ENCODE measurements at regions not wholly inside any gene's neighbourhood (a gene's known extent, or its start where the extent isn't known, plus 50 kb on each side); places are given as distances from the start of the nearest gene placed in this dataset.
A peak's percentile ranks its signal among the peaks of the same experiment; 100 is the strongest.

DNA sequence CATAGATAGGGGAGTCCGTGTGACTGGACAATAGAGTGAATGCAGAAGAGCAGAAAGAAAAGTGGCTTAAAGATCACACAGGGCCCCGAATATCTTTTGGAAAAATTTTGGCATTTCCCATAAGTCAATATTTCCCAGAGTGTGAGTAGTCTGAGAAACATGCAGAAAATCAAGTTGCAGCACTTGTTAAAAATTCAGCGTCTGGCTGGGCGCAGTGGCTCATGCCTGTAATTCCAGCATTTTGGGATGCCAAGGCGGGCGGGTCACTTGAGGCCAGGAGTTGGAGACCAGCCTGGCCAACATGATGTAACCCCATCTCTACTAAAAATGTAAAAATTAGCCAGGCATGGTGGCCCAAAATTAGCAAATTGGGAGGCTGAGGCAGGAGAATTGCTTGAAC lies 227.0 kb downstream of the DRD1 start:
- Histone ChIP-seq H2BK12ac (ENCODE audit: low read length) (no peak overlapping the region), H2AK5ac (ENCODE audit: low read length) (no peak overlapping the region), H3K36me3 (ENCODE audit: control insufficient read depth in 1 of 2, insufficient read depth in 2 of 2, low read length in 2 of 2) (no peaks in the 10 kb centered on the region), H3K79me2 (ENCODE audit: control insufficient read depth, insufficient read depth, low read length, poor library complexity) (no peaks in the 10 kb centered on the region), H3K9me3 (ENCODE audit: insufficient read depth, low read depth, low read length) (peaks cover 2% of the 10 kb centered on the region), H2BK5ac (ENCODE audit: low read depth, low read length, poor library complexity) (no peak overlapping the region), H4K8ac (ENCODE audit: low read depth, low read length) (no peak overlapping the region), H3K4me2 (ENCODE audit: low read length) (no peak overlapping the region), H2AFZ (ENCODE audit: insufficient read depth, low read length, poor library complexity) (no peak overlapping the region), H3K4me3 (ENCODE audit: low read depth, low read length) (no peak overlapping the region), H3K23ac (ENCODE audit: low read length) (no peak overlapping the region), H3K4me1 (ENCODE audit: control insufficient read depth in 1 of 2, insufficient read depth in 2 of 2, low read length in 2 of 2) (peaks cover 3 to 14% of the 10 kb centered on the region in 2 experiments), H2BK120ac (ENCODE audit: insufficient read depth, low read length, poor library complexity) (no peak overlapping the region), H3K79me1 (ENCODE audit: low read length) (no peaks in the 10 kb centered on the region), H3K9ac (ENCODE audit: low read length) (no peak overlapping the region), H3K27ac (ENCODE audit: low read depth, low read length) (no peak overlapping the region), H4K12ac (ENCODE audit: low read depth, low read length) (no peak overlapping the region), H3K18ac (ENCODE audit: low read length) (no peak overlapping the region), H3K27me3 (ENCODE audit: insufficient read depth, low read length) (no peaks in the 10 kb centered on the region), H4K91ac (ENCODE audit: low read depth, low read length) (no peak overlapping the region), H3K14ac (ENCODE audit: low read length) (no peak overlapping the region), H3K4ac (ENCODE audit: low read depth, low read length) (no peak overlapping the region)
- no CpG with 5 or more reads among the region's 6 CpGs for WGBS (ENCODE audit: extremely low coverage, insufficient coverage, insufficient read length)
- peak; percentile 83 to 95 for DNase-seq

DNA sequence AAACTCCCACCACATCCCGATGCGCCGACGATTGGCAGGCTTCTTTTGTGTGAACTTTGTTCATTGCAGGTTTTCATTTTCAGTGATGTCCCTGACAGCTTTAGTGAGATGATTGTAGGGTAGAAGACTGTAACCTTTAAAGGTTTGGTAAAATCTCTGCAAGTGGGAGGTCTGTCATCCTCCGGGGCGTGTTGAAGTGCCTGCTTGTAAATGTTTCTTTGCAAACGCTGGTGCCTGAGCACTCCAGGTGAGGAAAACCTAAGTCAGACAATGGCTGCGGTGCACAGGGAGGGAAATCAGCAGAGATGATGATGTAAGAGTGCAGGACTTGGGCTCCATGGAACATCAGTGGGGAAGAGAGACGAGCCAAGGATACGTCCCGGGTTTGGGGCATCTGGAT lies 228.1 kb downstream of the DRD1 start:
- no peak overlapping the region for H4K91ac ChIP-seq (ENCODE audit: low read depth, low read length)
- H3K27me3 ChIP-seq (ENCODE audit: insufficient read depth, low read length): no peaks in the 10 kb centered on the region
- H3K79me1 ChIP-seq (ENCODE audit: low read length): no peaks in the 10 kb centered on the region
- H3K14ac ChIP-seq (ENCODE audit: low read length): no peak overlapping the region
- no peak overlapping the region for H3K27ac ChIP-seq (ENCODE audit: low read depth, low read length)
- peaks cover 2% of the 10 kb centered on the region for H3K9me3 ChIP-seq (ENCODE audit: insufficient read depth, low read depth, low read length)
- H4K8ac ChIP-seq (ENCODE audit: low read depth, low read length): no peak overlapping the region
- H3K23ac ChIP-seq (ENCODE audit: low read length): no peak overlapping the region
- H3K36me3 ChIP-seq (ENCODE audit: control insufficient read depth in 1 of 2, insufficient read depth in 2 of 2, low read length in 2 of 2): no peaks in the 10 kb centered on the region
- no peak overlapping the region for H3K4ac ChIP-seq (ENCODE audit: low read depth, low read length)
- H3K18ac ChIP-seq (ENCODE audit: low read length): no peak overlapping the region
- H3K4me2 ChIP-seq (ENCODE audit: low read length): no peak overlapping the region
- no peak overlapping the region for H2AK5ac ChIP-seq (ENCODE audit: low read length)
- H3K9ac ChIP-seq (ENCODE audit: low read length): no peak overlapping the region
- peaks cover 3 to 14% of the 10 kb centered on the region in 2 experiments for H3K4me1 ChIP-seq (ENCODE audit: control insufficient read depth in 1 of 2, insufficient read depth in 2 of 2, low read length in 2 of 2)
- H3K79me2 ChIP-seq (ENCODE audit: control insufficient read depth, insufficient read depth, low read length, poor library complexity): no peaks in the 10 kb centered on the region
- no peak overlapping the region for H2AFZ ChIP-seq (ENCODE audit: insufficient read depth, low read length, poor library complexity)
- DNase-seq: no peak
- no peak overlapping the region for H4K12ac ChIP-seq (ENCODE audit: low read depth, low read length)
- no peak overlapping the region for H3K4me3 ChIP-seq (ENCODE audit: low read depth, low read length)
- H2BK5ac ChIP-seq (ENCODE audit: low read depth, low read length, poor library complexity): no peak overlapping the region
- H2BK120ac ChIP-seq (ENCODE audit: insufficient read depth, low read length, poor library complexity): no peak overlapping the region
- H2BK12ac ChIP-seq (ENCODE audit: low read length): no peak overlapping the region
- WGBS (ENCODE audit: extremely low coverage, insufficient coverage, insufficient read length): no CpG with 5 or more reads among the region's 11 CpGs

DNA sequence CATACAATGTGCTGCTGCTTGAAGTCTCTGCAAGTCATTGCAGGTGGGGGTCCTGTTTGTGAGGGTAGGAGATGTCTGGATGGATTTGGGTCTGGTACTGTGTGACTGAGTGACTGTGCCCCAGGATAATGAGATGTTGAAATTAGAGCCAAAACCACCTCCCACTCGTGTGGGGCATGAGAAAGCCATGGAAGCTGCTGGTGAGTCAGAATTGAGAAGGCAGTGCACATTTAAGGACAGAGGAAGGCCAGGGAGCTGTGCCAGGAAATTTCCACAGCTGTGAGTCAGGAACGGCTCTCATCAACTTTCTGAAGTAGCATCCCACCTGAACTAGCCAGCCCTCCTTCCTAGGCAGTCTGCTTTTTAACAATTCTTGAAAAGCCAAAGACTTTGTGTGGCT lies 229.8 kb downstream of the DRD1 start:
- Histone ChIP-seq H3K79me1 (ENCODE audit: low read length) (no peaks in the 10 kb centered on the region), H2BK5ac (ENCODE audit: low read depth, low read length, poor library complexity) (no peak overlapping the region), H2BK12ac (ENCODE audit: low read length) (no peak overlapping the region), H3K4me3 (ENCODE audit: low read depth, low read length) (no peak overlapping the region), H3K27me3 (ENCODE audit: insufficient read depth, low read length) (no peaks in the 10 kb centered on the region), H3K18ac (ENCODE audit: low read length) (no peak overlapping the region), H3K4me2 (ENCODE audit: low read length) (no peak overlapping the region), H3K27ac (ENCODE audit: low read depth, low read length) (no peak overlapping the region), H3K79me2 (ENCODE audit: control insufficient read depth, insufficient read depth, low read length, poor library complexity) (no peaks in the 10 kb centered on the region), H3K4ac (ENCODE audit: low read depth, low read length) (no peak overlapping the region), H4K91ac (ENCODE audit: low read depth, low read length) (no peak overlapping the region), H2BK120ac (ENCODE audit: insufficient read depth, low read length, poor library complexity) (no peak overlapping the region), H2AFZ (ENCODE audit: insufficient read depth, low read length, poor library complexity) (no peak overlapping the region), H4K8ac (ENCODE audit: low read depth, low read length) (no peak overlapping the region), H4K12ac (ENCODE audit: low read depth, low read length) (no peak overlapping the region), H3K36me3 (ENCODE audit: control insufficient read depth in 1 of 2, insufficient read depth in 2 of 2, low read length in 2 of 2) (no peaks in the 10 kb centered on the region), H3K9ac (ENCODE audit: low read length) (no peak overlapping the region), H2AK5ac (ENCODE audit: low read length) (no peak overlapping the region), H3K9me3 (ENCODE audit: insufficient read depth, low read depth, low read length) (peaks cover 2% of the 10 kb centered on the region), H3K14ac (ENCODE audit: low read length) (no peak overlapping the region), H3K4me1 (ENCODE audit: control insufficient read depth in 1 of 2, insufficient read depth in 2 of 2, low read length in 2 of 2) (peaks cover 3 to 14% of the 10 kb centered on the region in 2 experiments), H3K23ac (ENCODE audit: low read length) (no peak overlapping the region)
- DNase-seq: no peak
- WGBS (ENCODE audit: extremely low coverage, insufficient coverage, insufficient read length): no CpG with 5 or more reads among the region's 2 CpGs

DNA sequence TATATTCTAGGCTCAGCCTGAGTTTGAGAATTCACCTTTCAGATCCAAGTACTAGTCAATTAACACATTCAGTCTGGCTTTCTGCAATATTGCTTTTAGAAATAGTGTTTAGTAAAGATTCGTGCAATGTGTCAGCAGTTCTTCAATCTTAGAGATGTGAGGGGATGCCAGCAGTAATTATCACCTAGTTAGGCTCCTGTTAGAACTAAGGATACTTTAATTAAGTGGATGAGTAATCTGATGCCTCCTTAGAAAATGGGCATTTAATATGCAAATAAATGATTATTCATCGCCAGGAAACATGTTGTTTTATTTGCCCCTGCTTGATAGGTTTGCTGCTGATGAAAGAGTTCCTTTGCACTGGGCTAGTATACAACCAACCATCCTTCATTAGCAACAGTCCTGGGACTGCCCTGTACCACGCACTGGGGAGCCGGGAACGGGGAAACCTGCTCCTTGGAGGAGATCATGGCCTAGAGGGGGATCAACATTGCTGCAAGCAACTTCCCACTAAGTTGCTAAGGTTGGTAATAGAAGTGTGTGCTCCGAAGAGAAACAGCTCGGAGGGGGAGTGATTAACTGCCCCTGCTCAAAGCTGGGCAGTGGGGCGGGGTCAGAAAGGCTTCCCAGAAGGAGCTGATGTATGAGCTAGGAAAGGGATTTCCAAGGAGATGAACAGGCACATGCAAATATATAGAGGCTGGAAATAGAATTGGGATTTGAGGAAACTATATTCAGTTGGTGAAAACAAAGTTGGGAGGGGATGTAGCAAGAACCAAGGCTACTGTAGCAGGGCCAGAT lies 231.8 kb downstream of the DRD1 start:
- no peaks in the 10 kb centered on the region for H3K36me3 ChIP-seq (ENCODE audit: control insufficient read depth in 1 of 2, insufficient read depth in 2 of 2, low read length in 2 of 2)
- H2AK5ac ChIP-seq (ENCODE audit: low read length): no peak overlapping the region
- no peak overlapping the region for H4K8ac ChIP-seq (ENCODE audit: low read depth, low read length)
- no peak overlapping the region for H3K23ac ChIP-seq (ENCODE audit: low read length)
- H3K79me2 ChIP-seq (ENCODE audit: control insufficient read depth, insufficient read depth, low read length, poor library complexity): no peaks in the 10 kb centered on the region
- H3K4me1 ChIP-seq (ENCODE audit: control insufficient read depth in 1 of 2, insufficient read depth in 2 of 2, low read length in 2 of 2): peaks cover 3 to 9% of the 10 kb centered on the region in 2 experiments
- no peak overlapping the region for H2BK12ac ChIP-seq (ENCODE audit: low read length)
- H3K4me3 ChIP-seq (ENCODE audit: low read depth, low read length): no peak overlapping the region
- H3K27ac ChIP-seq (ENCODE audit: low read depth, low read length): no peak overlapping the region
- H4K12ac ChIP-seq (ENCODE audit: low read depth, low read length): no peak overlapping the region
- H3K18ac ChIP-seq (ENCODE audit: low read length): no peak overlapping the region
- H3K27me3 ChIP-seq (ENCODE audit: insufficient read depth, low read length): no peaks in the 10 kb centered on the region
- no peak overlapping the region for H3K4me2 ChIP-seq (ENCODE audit: low read length)
- WGBS (ENCODE audit: extremely low coverage, insufficient coverage, insufficient read length): no CpG with 5 or more reads among the region's 8 CpGs
- H3K4ac ChIP-seq (ENCODE audit: low read depth, low read length): no peak overlapping the region
- H2AFZ ChIP-seq (ENCODE audit: insufficient read depth, low read length, poor library complexity): no peak overlapping the region
- no peak overlapping the region for H3K9ac ChIP-seq (ENCODE audit: low read length)
- no peak overlapping the region for H4K91ac ChIP-seq (ENCODE audit: low read depth, low read length)
- H3K79me1 ChIP-seq (ENCODE audit: low read length): no peaks in the 10 kb centered on the region
- DNase-seq: no peak
- H2BK120ac ChIP-seq (ENCODE audit: insufficient read depth, low read length, poor library complexity): no peak overlapping the region
- no peak overlapping the region for H2BK5ac ChIP-seq (ENCODE audit: low read depth, low read length, poor library complexity)
- no peak overlapping the region for H3K14ac ChIP-seq (ENCODE audit: low read length)
- H3K9me3 ChIP-seq (ENCODE audit: insufficient read depth, low read depth, low read length): no peaks in the 10 kb centered on the region
